NCI-H446 treated with DMSO at 0.1 percent for 48 hours (cell line): ENCODE measurements at regions not wholly inside any gene's neighbourhood (a gene's known extent, or its start where the extent isn't known, plus 50 kb on each side); places are given as distances from the start of the nearest gene placed in this dataset.

Source experiments
- DNase-seq: peaks from one replicate; lab custom pipeline; 2025; lab: John Stamatoyannopoulos, UW

GRCh38 chr2:6471419-6471818, 394.3 kb downstream of the CMPK2 start:
- DNase-seq = no peak

DNA sequence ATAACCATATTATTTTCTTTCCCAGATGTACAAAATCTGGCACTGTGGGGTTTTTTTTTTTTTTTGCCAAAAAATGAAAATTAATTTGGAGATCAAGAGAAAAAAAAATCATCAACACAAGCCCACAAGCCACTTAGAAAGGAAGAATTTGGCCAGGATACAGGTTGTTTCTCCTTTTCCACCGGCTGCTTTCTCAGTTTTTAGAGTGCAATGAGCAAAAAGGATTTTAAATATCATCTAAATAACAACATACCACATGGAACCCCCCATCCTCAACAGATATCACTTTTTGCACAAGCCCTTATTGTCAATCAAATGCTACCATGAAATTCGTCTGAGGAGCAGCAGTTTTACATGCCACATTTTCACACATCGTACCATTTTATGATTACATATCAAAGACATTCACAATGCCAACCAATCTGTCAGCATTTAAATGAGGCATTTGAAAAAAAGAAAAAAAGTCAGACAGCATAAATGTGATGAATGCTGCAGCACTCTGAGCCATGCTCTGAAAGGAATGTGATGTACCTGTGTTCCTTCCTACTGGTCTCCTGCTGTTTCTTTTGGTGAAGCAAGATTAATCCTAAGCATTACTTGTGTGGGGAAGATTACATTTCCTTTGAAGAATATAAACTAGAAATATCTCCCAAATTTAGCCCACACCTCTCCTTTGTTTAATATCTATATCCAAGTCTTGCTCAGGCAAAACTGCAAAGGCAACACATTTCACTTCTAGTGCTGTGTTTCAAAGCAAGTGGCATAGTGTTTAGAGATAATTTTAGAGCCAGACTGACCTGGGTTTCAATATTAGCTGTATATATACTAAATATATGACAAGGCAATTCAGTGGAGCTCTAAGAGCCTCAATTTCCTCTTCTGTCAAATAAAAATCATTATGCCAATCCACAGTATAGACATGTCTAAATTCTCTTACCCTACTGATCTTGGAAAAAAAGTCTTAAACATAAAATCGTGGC, 391.3 kb downstream of the CMPK2 start:
- no peak for DNase-seq

GRCh38 chr2:6475155-6475940, 390.4 kb downstream of the CMPK2 start:
- DNase-seq = no peak

DNA sequence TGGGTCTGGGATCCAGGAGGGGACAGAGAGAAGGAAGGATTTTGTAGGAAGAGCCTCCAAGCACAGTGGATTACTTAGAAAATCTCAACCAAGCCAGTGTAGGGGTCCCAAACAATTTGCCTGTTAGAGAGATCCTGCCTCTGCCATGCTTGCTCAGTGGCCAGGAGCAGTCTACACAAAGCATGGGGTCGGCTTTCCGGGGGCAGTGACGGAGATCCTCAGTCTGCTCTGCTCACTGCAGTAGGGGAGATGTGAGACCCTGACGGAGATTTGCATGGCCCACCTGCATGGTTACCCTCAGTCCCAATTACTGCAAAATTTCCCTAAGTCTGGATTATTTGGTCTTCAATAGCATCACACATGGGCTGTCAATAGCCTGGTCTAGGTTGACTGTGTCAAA, 385.2 kb downstream of the CMPK2 start:
- no peak for DNase-seq

DNA sequence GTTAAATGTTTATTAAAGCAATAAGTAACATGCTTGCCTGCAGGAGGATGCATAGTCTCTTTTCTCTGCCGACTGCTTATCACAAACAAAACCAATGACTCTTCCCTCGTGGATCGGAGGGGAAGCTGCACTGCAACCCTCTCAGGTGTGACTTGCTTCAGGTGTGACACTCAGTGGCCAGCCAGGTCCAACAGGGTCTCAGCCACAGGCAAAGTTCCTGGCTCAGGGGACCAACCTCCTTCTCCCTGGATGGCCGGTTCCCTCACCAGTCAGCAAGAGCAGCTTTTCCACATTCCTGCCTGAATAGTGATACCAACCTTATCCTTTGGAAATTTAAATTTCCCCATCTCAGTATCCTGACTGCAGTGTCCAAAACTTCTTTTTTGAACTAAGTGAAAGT, 383.5 kb downstream of the CMPK2 start:
- no peak for DNase-seq

- no peak for DNase-seq
Observed at GRCh38 chr2:6487765-6488164, 377.9 kb downstream of the CMPK2 start.

DNA sequence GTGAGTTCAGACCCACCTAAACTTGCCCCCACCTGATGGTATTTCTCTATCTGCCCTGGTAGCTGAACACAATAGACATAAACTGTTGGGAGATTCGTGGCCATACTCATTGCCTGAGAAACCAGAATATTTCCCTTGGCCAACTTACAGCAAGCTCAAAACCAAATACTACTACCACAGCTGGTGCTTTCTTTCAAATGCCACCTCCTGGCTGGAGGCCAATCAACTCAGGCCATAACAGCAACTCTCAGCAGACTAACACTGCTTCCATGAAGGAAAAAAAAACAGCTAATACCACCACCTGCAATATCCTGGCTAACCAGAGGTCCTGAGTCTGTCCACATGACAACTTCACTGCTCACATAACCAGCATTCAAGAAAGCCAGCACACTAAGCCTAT, 373.1 kb downstream of the CMPK2 start:
- DNase-seq = peak; percentile 55

DNA sequence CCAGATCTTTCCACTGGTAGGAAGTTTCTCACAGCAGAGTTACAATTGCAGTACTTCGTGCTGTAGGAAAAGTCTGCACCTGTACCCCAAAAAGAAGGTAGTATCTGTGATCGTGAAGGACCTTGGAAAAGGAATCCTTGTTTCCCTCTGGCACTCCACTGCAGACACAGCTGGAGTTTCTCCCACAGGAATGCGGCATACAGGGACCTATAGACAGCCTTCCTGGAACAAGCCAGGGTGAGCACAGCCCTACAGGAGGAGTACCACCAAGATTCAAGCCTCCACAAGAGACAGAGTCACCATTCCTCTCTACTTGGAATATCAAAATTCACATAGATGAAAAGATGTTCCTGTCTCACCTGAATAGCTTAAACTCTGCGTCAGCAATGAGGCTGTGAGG, 372.4 kb downstream of the CMPK2 start:
- no peak for DNase-seq

DNA sequence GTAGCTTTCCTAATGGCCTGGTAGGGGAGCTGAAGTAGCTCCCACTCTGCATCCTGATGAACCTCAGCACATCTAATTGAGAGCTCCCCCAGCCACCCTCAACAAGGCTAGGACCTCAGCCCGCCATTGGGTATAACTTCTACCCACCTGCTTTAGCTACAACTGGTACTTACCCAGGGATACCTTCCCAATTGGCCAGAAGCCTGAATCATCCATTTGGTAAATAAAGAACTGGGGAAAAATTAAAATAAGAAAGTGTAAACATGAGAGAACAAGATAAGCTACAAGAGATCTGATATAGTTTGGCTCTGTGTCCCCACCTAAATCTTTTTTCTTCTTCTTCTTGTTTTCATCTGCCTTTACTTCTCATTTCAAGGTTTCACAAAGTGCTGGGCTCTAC, 372.0 kb downstream of the CMPK2 start:
- DNase-seq = no peak

GRCh38 chr2:6495466-6495865, 370.2 kb downstream of the CMPK2 start:
- no peak for DNase-seq

DNA sequence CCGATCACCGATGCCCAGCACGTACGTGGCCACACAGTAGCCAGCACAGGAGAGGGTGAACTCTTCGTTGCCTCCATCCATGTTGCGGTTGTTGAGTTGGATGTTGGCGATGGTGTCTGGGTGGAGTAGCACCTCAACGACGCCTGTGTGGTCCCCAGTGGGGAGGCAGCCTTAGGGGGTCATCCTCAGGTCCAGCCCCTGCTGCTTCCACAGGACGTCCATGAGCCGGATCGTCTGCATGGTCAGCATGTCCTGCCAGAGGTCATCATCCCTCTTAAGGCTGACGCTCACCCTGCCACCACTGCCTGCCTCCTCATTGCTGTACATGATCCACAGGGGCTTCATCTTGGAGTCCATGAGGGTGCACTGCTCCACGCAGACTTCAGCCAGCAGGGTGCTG, 369.3 kb downstream of the CMPK2 start:
- no peak for DNase-seq

DNA sequence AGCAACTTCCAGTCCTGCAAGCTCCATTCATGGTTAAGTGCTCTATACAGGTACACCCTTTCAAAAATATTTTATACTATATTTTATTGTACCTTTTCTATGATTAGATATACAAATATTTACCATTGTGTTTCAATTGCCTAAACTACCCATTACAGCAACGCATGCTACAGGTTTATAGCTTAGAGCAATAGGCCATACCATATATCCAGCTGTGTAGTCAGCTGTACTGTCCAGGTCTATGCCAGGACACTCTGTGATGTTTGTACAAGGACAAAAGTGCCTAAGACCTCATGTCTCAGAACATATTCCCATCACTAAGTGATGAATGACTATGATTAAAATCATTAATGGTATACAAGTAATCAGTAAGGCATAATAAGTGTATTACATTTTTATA, 368.7 kb downstream of the CMPK2 start:
- DNase-seq = no peak

DNA sequence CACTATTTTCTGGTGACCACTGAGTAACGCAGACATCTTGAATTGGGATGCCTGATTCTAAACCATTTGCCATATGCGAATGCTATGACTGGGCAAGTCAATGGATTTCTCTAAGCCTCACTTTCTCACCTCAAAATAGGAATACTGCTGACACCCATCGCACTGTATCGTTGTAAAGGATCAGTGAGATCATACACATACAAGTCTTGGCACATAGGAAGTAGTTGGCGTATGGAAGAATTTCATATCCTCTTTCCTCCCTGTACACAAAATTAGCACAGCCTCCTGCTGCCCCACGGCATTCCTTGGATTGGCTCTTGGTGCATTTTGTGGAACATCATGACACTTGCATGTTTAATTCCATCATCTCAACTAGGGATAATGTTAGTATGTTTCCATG, 366.9 kb downstream of the CMPK2 start:
- no peak for DNase-seq

DNA sequence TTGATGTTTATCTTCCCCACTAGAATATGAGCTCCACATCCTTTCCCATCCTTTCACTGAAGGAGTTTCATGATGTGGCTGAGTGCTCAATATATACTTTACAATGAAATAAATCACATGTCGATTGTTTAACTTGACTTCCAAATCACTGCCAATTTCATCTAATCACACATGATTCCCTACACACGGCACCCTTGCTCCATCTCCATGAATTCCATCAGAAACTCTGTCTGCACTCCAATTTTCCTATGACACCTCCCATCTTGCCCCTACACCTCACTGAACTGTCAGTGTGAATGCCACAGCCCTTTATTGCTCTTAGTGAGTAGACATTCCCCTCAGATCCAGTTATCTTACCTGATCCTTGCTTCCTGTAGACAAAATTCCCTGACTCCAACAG, 366.0 kb downstream of the CMPK2 start:
- no peak for DNase-seq

DNA sequence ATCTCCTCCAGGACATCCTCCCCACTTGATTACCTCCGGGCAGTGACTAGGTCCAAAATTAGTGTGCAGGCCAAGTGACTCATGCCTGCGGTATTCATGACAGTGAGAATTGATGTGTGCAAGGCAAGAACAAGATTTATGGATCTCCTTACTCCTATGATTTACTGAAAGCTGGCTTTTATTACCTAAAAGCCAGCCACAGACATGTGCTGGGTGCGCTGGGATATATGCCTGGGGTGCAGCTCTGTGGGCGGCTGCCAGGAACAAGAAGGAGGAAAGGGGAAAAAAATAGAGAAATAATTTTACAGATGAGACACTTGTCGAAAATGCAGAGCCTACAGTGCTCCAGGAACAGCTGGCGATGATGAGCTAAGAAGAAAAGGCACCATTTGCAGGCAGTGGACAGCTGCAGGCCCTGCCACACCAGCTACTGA, 359.3 kb downstream of the CMPK2 start:
- peak; percentile 66 for DNase-seq

GRCh38 chr2:6506859-6507258, 358.8 kb downstream of the CMPK2 start:
- no peak for DNase-seq

DNA sequence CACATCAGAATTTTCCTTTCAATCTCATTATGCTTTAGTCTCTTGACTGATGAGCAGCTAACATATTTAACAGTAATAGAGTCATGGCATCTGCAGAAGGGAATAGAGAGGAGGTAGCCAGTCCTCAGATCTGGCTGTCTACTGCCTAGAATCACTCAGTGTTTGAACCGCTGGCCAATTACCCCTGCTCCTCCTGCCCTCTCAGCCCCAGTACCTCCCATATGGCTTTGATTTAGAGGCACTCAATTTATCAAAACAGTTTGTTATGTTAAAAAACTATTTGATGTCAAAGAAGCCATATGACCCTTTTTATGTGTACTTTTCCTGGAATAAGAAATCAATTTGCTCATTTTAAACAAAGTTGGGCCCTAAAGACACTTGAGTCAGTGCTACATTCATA, 355.2 kb downstream of the CMPK2 start:
- no peak for DNase-seq

GRCh38 chr2:6512589-6512988, 353.1 kb downstream of the CMPK2 start:
- no peak for DNase-seq

DNA sequence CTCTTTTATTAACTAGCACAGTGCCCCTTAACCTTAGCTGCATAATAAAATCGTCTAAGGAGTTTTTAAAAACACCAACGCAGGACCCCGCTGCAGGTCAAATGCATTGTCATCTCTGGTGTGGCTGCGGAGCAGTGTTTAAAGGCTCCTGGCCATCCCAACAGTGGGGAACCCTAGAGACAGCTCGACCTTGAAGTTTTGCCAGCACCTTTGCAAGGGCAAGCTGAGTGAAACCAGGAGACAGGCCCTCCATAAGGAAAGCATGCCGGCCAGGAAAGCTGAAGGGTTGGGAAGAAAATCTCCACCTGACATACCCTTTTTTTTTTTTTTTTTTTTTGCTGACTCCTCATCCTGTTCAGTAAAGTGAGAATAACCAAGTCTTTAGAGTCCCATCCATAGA, 349.0 kb downstream of the CMPK2 start:
- no peak for DNase-seq

DNA sequence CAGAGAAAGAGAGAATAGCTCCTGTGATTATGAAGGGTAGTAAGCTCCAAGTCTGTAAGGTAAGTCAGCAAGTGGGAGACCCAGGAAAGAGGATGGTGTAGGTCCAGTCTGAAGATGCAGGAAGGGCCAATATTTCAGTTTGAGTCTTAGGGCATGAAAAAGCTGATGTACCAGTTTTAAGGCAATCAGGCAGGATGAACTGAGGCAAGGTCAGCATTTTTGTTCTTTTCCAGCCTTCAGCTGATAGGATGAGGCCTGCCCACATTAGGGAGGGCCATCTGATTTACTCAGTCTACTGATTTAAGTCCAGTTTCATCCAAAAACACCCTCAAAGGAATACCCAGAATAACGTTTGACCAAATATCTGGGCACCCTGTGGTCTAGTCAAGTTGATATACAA, 347.3 kb downstream of the CMPK2 start:
- DNase-seq = no peak

- no peak for DNase-seq
Observed at GRCh38 chr2:6523476-6523875, 342.2 kb downstream of the CMPK2 start.

- no peak for DNase-seq
Observed at GRCh38 chr2:6524691-6525474, 340.8 kb downstream of the CMPK2 start.
